Activated CD4-positive, alpha-beta T cell treated with anti-CD3 and anti-CD28 coated beads for 36 hours (primary cell): ENCODE measurements at regions not wholly inside any gene's neighbourhood (a gene's known extent, or its start where the extent isn't known, plus 50 kb on each side); places are given as distances from the start of the nearest gene placed in this dataset.

Experiments
- ATAC-seq: fragments of 200-7000 bp; cut with Tn5 transposase; one replicate; pipeline ENCODE4 v1.10.0; 2021; ENCODE audit warnings: mild to moderate bottlenecking, moderate library complexity
- CTCF ChIA-PET: fragments of 350-600 bp; sonication (Branson Sonifier 250); formaldehyde crosslinking; loops from one replicate; lab custom pipeline; 2021; ENCODE audit warnings: antibody characterized with exemption; lab: Charles Lee
- POLR2A ChIA-PET: fragments of 350-600 bp; sonication (Branson Sonifier 250); formaldehyde crosslinking; loops from one replicate; lab custom pipeline; 2021; ENCODE audit warnings: antibody characterized with exemption, inconsistent platforms; lab: Charles Lee
- DNase-seq: peaks from one replicate; pipeline ENCODE4 v3.0.0-alpha.2; 2020
- H3K27ac Mint-ChIP-seq: one replicate; pipeline ENCODE4 v1.8.0; 2021; ENCODE audit warnings: mixed read lengths
- H3K27me3 Mint-ChIP-seq: one replicate; pipeline ENCODE4 v1.8.0; 2021; ENCODE audit warnings: mixed read lengths
- H3K36me3 Mint-ChIP-seq: one replicate; pipeline ENCODE4 v1.8.0; 2021; ENCODE audit warnings: low read depth, mixed read lengths
- H3K4me1 Mint-ChIP-seq: one replicate; pipeline ENCODE4 v1.8.0; 2021; ENCODE audit warnings: mixed read lengths
- H3K4me3 Mint-ChIP-seq: one replicate; pipeline ENCODE4 v1.8.0; 2021; ENCODE audit warnings: mild to moderate bottlenecking, moderate library complexity, mixed read lengths
- H3K9me3 Mint-ChIP-seq: one replicate; pipeline ENCODE4 v1.8.0; 2021; ENCODE audit warnings: low read depth, mixed read lengths
- intact Hi-C, 2 experiments: fragments of 100-400 bp; cut with DNase I in 1 of 2; cut with micrococcal nuclease in 1 of 2; formaldehyde crosslinking; loops; one replicate each; pipeline versions ENCODE4 v1.14.2 to v1.15.1; 2022 to 2024; cut with DNase I, micrococcal nuclease

- ATAC-seq (no peak), DNase-seq (no peak)
- peaks cover 5% of the 10 kb centered on the region for H3K9me3 Mint-ChIP-seq
- POLR2A ChIA-PET = no interaction called here
- CTCF ChIA-PET = interaction anchor here (1.0 kb wide), 1 partner anchor 126 kb away, joined by 4 read pairs; no protein-coding TSS in a partner anchor
- H3K27ac Mint-ChIP-seq = no peak overlapping the region
- intact Hi-C loops = no loop called here
- no peaks in the 10 kb centered on the region for H3K36me3 Mint-ChIP-seq
- H3K27me3 Mint-ChIP-seq = no peaks in the 10 kb centered on the region
- no peak overlapping the region for H3K4me3 Mint-ChIP-seq
- no peaks in the 10 kb centered on the region for H3K4me1 Mint-ChIP-seq
Observed at GRCh38 chr1:209443361-209443931, 140.1 kb upstream of the CAMK1G start.

DNA sequence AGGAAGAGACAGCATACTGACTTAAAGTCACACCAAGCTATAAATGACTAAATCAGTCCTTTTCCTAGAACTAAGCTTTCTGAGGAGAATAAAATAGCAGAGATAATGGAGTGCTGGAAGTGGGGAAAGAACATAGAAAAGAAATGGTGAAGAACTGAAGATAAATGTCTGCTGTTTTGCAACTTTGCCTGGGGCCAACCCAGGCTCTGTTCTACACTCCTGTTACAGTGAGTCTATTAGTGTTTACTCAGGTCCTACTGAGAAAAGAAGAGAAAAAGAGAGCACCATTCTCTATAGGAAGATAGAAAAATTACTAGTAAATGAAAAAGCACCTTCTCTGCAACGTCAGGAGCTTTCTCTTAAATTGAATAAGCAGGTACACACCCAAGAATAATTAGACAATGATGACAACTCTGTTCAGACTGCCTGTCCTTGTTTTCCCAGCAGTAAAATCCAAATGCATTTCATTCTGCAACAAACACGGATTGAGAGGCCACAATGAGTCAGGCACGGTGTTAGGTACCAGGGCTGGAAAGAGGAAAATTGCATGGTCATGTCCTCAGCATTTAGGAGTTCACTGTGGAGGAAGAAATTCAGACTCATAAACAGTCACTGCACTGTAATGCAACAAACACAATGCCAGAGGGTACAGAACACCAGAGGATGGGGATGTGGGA lies 139.4 kb upstream of the CAMK1G start:
- DNase-seq = no peak
- no peaks in the 10 kb centered on the region for H3K36me3 Mint-ChIP-seq
- H3K27me3 Mint-ChIP-seq = no peaks in the 10 kb centered on the region
- H3K4me1 Mint-ChIP-seq = no peaks in the 10 kb centered on the region
- POLR2A ChIA-PET = no interaction called here
- H3K4me3 Mint-ChIP-seq = no peak overlapping the region
- no peak overlapping the region for H3K27ac Mint-ChIP-seq
- intact Hi-C loops = no loop called here
- no peak for ATAC-seq
- H3K9me3 Mint-ChIP-seq = peaks cover 5% of the 10 kb centered on the region
- CTCF ChIA-PET = interaction anchor here (1.0 kb wide), 1 partner anchor 125 kb away, joined by 4 read pairs; no protein-coding TSS in a partner anchor

- Mint-ChIP-seq H3K27me3 (no peaks in the 10 kb centered on the region), H3K27ac (no peak overlapping the region), H3K4me1 (no peaks in the 10 kb centered on the region), H3K4me3 (no peak overlapping the region), H3K9me3 (peaks cover 2% of the 10 kb centered on the region), H3K36me3 (no peaks in the 10 kb centered on the region)
- ChIA-PET CTCF (interaction anchor here (0.7 kb wide), 1 partner anchor 9 kb away, joined by 3 read pairs; no protein-coding TSS in a partner anchor), POLR2A (no interaction called here)
- DNase-seq (no peak), ATAC-seq (no peak)
- intact Hi-C loops = no loop called here
Observed at GRCh38 chr1:209444961-209445360, 138.6 kb upstream of the CAMK1G start.

DNA sequence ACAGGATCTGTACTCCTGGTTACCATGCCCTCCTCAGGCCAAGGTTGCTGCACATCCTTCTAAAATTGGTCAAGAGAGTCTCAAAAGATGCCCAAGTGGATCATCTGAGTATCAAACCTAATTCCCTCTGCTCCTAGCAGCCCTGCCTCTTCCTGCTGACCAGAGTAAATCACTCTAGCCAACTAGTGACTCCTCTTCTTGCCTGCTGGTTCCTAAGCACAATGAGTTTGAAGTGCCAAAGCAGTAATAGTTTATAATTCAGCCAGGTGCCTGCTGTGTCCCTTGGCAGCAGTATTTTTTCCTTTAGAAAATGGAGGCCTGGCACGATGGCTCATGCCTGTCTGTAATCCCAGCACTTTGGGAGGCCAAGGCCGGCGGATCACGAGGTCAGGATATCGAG lies 137.9 kb upstream of the CAMK1G start:
- POLR2A ChIA-PET = no interaction called here

GRCh38 chr1:209446356-209446755 lies 137.2 kb upstream of the CAMK1G start:
- no peaks in the 10 kb centered on the region for H3K4me1 Mint-ChIP-seq
- ChIA-PET POLR2A (no interaction called here), CTCF (no interaction called here)
- ATAC-seq = no peak
- DNase-seq = no peak
- H3K27me3 Mint-ChIP-seq = no peaks in the 10 kb centered on the region
- no peak overlapping the region for H3K27ac Mint-ChIP-seq
- H3K4me3 Mint-ChIP-seq = no peak overlapping the region
- intact Hi-C loops = no loop called here
- H3K36me3 Mint-ChIP-seq = no peaks in the 10 kb centered on the region
- H3K9me3 Mint-ChIP-seq = no peaks in the 10 kb centered on the region

More for the DNA sequence above, 137.9 kb upstream of the CAMK1G start:
- Mint-ChIP-seq H3K36me3 (no peaks in the 10 kb centered on the region), H3K9me3 (no peaks in the 10 kb centered on the region), H3K4me3 (no peak overlapping the region), H3K4me1 (no peaks in the 10 kb centered on the region), H3K27me3 (no peaks in the 10 kb centered on the region), H3K27ac (no peak overlapping the region)
- no peak for ATAC-seq
- no peak for DNase-seq
- intact Hi-C loops = no loop called here
- CTCF ChIA-PET = interaction anchor here (0.7 kb wide), 1 partner anchor 9 kb away, joined by 3 read pairs; no protein-coding TSS in a partner anchor

GRCh38 chr1:209454340-209454994 lies 129.0 kb upstream of the CAMK1G start:
- POLR2A ChIA-PET = no interaction called here
- peaks cover 2% of the 10 kb centered on the region for H3K4me1 Mint-ChIP-seq

DNA sequence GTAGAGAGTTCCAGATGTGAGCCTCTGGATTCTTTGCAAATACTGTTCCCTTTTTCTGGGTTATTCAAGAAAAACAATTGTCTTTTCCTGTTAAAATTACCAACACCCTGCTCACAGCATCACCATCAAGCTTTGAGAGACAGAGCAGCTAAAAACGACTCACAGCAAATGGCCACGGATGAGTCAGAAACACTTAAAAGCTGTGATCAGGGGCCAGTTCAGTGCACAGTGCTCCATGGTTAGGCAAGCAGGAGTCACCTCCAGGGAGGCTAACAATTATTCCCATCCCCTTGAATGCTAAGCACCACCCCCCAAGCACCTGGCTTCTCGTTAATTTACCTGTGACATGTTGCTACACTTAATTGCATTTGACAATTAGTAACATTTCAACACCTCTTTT lies 128.4 kb upstream of the CAMK1G start:
- Mint-ChIP-seq H3K4me1 (peaks cover 2% of the 10 kb centered on the region), H3K27me3 (peaks cover 18% of the 10 kb centered on the region), H3K9me3 (no peaks in the 10 kb centered on the region), H3K27ac (no peak overlapping the region), H3K36me3 (no peaks in the 10 kb centered on the region), H3K4me3 (no peak overlapping the region)
- ChIA-PET POLR2A (no interaction called here), CTCF (interaction anchor here (0.7 to 1.4 kb wide), 2 partner anchors 11 to 110 kb away, joined by 3 to 4 read pairs; no protein-coding TSS in a partner anchor)
- ATAC-seq (peak; percentile 83), DNase-seq (peak; percentile 26)
- intact Hi-C loops = no loop called here

More at GRCh38 chr1:209454340-209454994, 129.0 kb upstream of the CAMK1G start:
- no peak for DNase-seq
- CTCF ChIA-PET = interaction anchor here (1.4 kb wide), 1 partner anchor 111 kb away, joined by 4 read pairs; no protein-coding TSS in a partner anchor
- H3K27ac Mint-ChIP-seq = no peak overlapping the region
- H3K36me3 Mint-ChIP-seq = no peaks in the 10 kb centered on the region
- H3K27me3 Mint-ChIP-seq = peaks cover 16% of the 10 kb centered on the region
- ATAC-seq = peak; percentile 42
- H3K9me3 Mint-ChIP-seq = no peaks in the 10 kb centered on the region
- H3K4me3 Mint-ChIP-seq = no peak overlapping the region
- intact Hi-C loops = no loop called here

DNA sequence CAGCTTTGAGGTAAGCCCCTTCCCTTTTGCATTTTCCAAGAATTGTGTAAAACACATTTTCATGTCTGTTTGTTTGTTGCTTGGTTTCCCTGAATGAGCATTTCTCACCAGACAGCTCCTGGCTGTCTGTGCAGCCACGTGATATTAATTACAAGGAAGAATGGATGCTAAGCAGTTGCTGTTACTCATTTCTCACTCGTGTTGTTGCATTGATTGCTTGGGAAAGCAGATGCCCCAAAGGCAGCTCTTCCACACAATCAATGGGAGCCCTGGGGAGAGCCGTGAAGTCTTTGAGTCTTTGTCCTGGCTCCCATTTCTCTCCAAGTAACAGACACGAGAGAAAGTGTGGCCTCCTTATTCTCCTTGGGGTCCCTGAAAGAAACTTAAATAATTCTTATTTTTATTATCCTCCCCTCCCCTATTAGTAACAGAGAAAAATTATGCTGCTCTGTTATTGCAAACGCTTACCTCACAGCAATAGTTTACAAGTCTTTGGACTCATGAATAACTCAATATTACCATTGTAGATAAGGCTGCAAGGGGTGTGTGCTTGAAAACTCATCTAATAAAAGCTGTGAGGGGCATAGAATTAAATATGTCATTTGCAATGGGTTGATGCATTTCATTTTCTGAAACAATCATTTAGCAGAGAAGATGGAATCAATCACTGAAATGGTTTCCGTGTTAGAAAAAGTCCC lies 127.7 kb upstream of the CAMK1G start:
- intact Hi-C loops = no loop called here
- no peak for DNase-seq
- Mint-ChIP-seq H3K27ac (no peak overlapping the region), H3K36me3 (no peaks in the 10 kb centered on the region), H3K4me1 (peaks cover 2% of the 10 kb centered on the region), H3K27me3 (peaks cover 18% of the 10 kb centered on the region), H3K4me3 (no peak overlapping the region), H3K9me3 (no peaks in the 10 kb centered on the region)
- ChIA-PET CTCF (interaction anchor here (0.7 to 0.8 kb wide), 2 partner anchors 10 to 39 kb away, joined by 3 read pairs; no protein-coding TSS in a partner anchor), POLR2A (no interaction called here)
- ATAC-seq = no peak

DNA sequence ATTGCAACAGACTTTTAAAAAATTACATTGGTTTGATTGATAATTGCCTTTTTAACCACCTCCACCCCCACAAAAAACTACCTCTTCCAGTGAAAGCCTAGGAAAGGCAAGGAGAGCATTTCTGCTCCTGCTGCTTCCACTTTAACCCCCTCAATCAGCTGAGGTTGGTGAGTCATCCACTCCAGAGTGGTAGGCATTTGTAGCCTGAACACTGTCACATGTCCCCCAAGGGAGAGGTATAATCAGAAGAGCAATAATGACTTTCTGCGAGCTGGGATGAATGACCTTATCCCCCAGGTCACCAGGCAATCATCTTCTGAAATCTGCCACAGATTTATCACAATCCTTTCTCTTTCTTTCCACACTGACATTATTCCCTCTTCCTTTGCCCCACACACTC lies 126.6 kb upstream of the CAMK1G start:
- POLR2A ChIA-PET = interaction anchor here (0.7 kb wide), 1 partner anchor 742 kb away, joined by 5 read pairs; no protein-coding TSS in a partner anchor
- intact Hi-C loops = no loop called here
- H3K9me3 Mint-ChIP-seq = peaks cover 4% of the 10 kb centered on the region
- peaks cover 21% of the 10 kb centered on the region for H3K27me3 Mint-ChIP-seq
- H3K4me1 Mint-ChIP-seq = peaks cover 2% of the 10 kb centered on the region
- no peak overlapping the region for H3K27ac Mint-ChIP-seq
- no peaks in the 10 kb centered on the region for H3K36me3 Mint-ChIP-seq
- H3K4me3 Mint-ChIP-seq = no peak overlapping the region
- CTCF ChIA-PET = interaction anchor here (0.8 kb wide), 1 partner anchor 40 kb away, joined by 3 read pairs; no protein-coding TSS in a partner anchor
- ATAC-seq (no peak), DNase-seq (no peak)

DNA sequence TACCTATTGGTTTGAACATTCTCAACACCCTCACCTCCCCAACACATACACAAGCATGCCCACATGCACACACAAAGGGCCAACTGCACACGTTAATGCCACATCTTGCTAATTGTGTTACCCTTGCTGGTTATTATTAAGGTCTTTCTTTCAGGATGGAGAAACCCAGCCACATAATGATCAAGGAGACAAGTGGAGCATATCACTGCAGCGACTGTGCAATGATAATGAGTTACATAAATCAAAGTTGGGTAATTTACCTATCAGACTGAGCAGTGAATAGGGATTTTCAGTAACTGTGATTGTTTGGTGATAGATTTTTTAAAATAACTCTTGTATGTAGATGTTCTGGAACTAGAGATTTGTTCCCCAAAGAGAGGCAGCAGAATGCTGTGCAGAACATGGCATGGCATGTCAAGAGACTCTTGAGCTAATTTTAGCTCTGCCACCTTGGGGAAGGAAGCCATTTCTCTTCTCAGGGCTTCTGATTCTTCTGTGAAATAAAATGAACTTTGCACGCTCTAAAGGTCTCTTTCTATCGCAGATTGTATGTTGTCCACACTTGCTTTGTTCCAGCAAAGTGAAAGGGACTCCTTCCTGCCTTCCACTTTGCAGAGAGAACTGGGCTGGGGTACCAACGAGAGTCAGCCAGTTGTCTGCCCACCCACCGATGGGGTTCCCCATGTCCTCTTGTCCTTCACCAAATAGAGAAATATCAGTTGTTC lies 126.0 kb upstream of the CAMK1G start:
- CTCF ChIA-PET = no interaction called here
- intact Hi-C loops = no loop called here
- ATAC-seq = no peak

More for the DNA sequence above, 126.0 kb upstream of the CAMK1G start:
- Mint-ChIP-seq H3K9me3 (peaks cover 4% of the 10 kb centered on the region), H3K27me3 (peaks cover 24% of the 10 kb centered on the region), H3K4me3 (no peak overlapping the region), H3K4me1 (peaks cover 2% of the 10 kb centered on the region), H3K27ac (no peak overlapping the region), H3K36me3 (no peaks in the 10 kb centered on the region)
- POLR2A ChIA-PET = interaction anchor here (0.7 kb wide), 1 partner anchor 743 kb away, joined by 5 read pairs; no protein-coding TSS in a partner anchor
- no peak for DNase-seq
